Sigmoid colon (tissue), 6 donors: ENCODE measurements at regions not wholly inside any gene's neighbourhood (a gene's known extent, or its start where the extent isn't known, plus 50 kb on each side); places are given as distances from the start of the nearest gene placed in this dataset.

Experiments used
- DNase-seq: peaks from one replicate; pipeline ENCODE4 v3.0.0-alpha.2; 2019
- H3K27ac ChIP-seq, 4 donors: fragments of 200-600 bp; sonication (generic); one replicate each; pipeline ENCODE4 v1.5.1; 2016 to 2019; ENCODE audit warnings: mild to moderate bottlenecking in 1 of 4
- H3K27me3 ChIP-seq, 3 donors: fragments of 200-600 bp; sonication (generic); one replicate each; pipeline ENCODE4 v1.5.1; 2019; ENCODE audit warnings: mild to moderate bottlenecking in 1 of 3
- H3K36me3 ChIP-seq, 4 donors: fragments of 200-600 bp; sonication (generic); one replicate each; pipeline ENCODE4 v1.5.1; 2016 to 2019
- H3K4me1 ChIP-seq, 4 donors: fragments of 200-600 bp; sonication (generic); one replicate each; pipeline ENCODE4 v1.5.1; 2017 to 2019
- H3K4me3 ChIP-seq, 4 donors: fragments of 200-600 bp; sonication (generic); one replicate each; pipeline ENCODE4 v1.5.1; 2017 to 2019; ENCODE audit warnings: mild to moderate bottlenecking in 2 of 4, moderate library complexity in 1 of 4
- H3K9me3 ChIP-seq, 4 donors: fragments of 200-600 bp in 3 of 4; sonication (generic) in 3 of 4; one replicate each; pipeline versions ENCODE4 v1.5.1 to v1.6.1; 2013 to 2019
- CTCF ChIP-seq, 4 experiments: fragments of 450-650 bp in 3 of 4; fragments of 200-600 bp in 1 of 4; IDR thresholded peaks; one replicate each; pipeline ENCODE4 v1.5.1; 2016 to 2019; ENCODE audit warnings: antibody characterized with exemption in 4 of 4, mild to moderate bottlenecking in 3 of 4, moderate library complexity in 2 of 4
- EP300 ChIP-seq, 4 donors: sonication (generic); formaldehyde crosslinking; IDR thresholded peaks; one replicate each; pipeline ENCODE4 v1.6.1; 2017; ENCODE audit warnings: antibody characterized with exemption in 4 of 4
- POLR2A ChIP-seq, 2 donors: fragments of 450-650 bp; IDR thresholded peaks; one replicate each; pipeline ENCODE4 v1.6.1; 2016; ENCODE audit warnings: antibody characterized with exemption in 2 of 2, mild to moderate bottlenecking in 2 of 2, moderate library complexity in 2 of 2
- POLR2AphosphoS5 ChIP-seq, 4 donors: sonication (generic); formaldehyde crosslinking; IDR thresholded peaks; one replicate each; pipeline ENCODE4 v1.6.1; 2017; ENCODE audit warnings: antibody characterized with exemption in 4 of 4
- WGBS, 2 donors: extraction: QIAGEN DNeasy Blood & Tissue Kit; methylation state at CpG; one replicate each; pipeline ENCODE4 v1.1.7; 2013; 5-methylcytosine and 5-hydroxymethylcytosine counted together
- intact Hi-C: fragments of 100-400 bp; cut with DNase I; formaldehyde crosslinking; loops from one replicate; pipeline ENCODE4 v1.15.1; 2023
- donor health status: healthy with polysubstance abuse.
- donor health status: healthy.

- Histone ChIP-seq H3K27me3 (no peaks in the 10 kb centered on the region), H3K36me3 (no peaks in the 10 kb centered on the region), H3K9me3 (no peaks in the 10 kb centered on the region), H3K4me1 (peaks cover 0 to 9% (median 7%) of the 10 kb centered on the region in 4 donors), H3K4me3 (no peak overlapping the region), H3K27ac (no peak overlapping the region)
- intact Hi-C loops, result no loop called here
- 96% methylated on average over 11 of the region's 11 CpGs for WGBS, 2 donors
- DNase-seq, result no peak
- TF ChIP-seq CTCF (IDR thresholded peaks at IDR 0.05), result no peak
Measured at GRCh38 chr9:91063471-91063870, 261.9 kb downstream of the SYK start.

GRCh38 chr9:91065231-91066041 is 263.8 kb downstream of the SYK start:
- TF ChIP-seq POLR2A (IDR thresholded peaks at IDR 0.05) (no peak), EP300 (IDR thresholded peaks at IDR 0.05) (no peak), CTCF (IDR thresholded peaks at IDR 0.05) (no peak), POLR2AphosphoS5 (IDR thresholded peaks at IDR 0.05) (no peak)
- Histone ChIP-seq H3K27me3 (no peaks in the 10 kb centered on the region), H3K9me3 (no peaks in the 10 kb centered on the region), H3K4me1 (peaks cover 0 to 7% (median 1%) of the 10 kb centered on the region in 4 donors), H3K27ac (no peak overlapping the region), H3K36me3 (no peaks in the 10 kb centered on the region), H3K4me3 (no peak overlapping the region)
- intact Hi-C loops, result no loop called here
- WGBS, 2 donors, result 94 to 96% methylated on average over 5 of the region's 5 CpGs
- DNase-seq, result no peak

- no peak for DNase-seq
- TF ChIP-seq CTCF (IDR thresholded peaks at IDR 0.05) (no peak), POLR2A (IDR thresholded peaks at IDR 0.05) (no peak), EP300 (IDR thresholded peaks at IDR 0.05) (no peak), POLR2AphosphoS5 (IDR thresholded peaks at IDR 0.05) (no peak)
- no peak overlapping the region for H3K4me3 ChIP-seq
- no peaks in the 10 kb centered on the region for H3K27me3 ChIP-seq
- no peaks in the 10 kb centered on the region for H3K36me3 ChIP-seq
- peaks cover 0 to 2% (median 0%) of the 10 kb centered on the region in 4 donors for H3K4me1 ChIP-seq
- H3K27ac ChIP-seq, result no peak overlapping the region
- intact Hi-C loops, result no loop called here
- WGBS, 2 donors, result 92% methylated on average over 7 of the region's 7 CpGs
- H3K9me3 ChIP-seq, result no peaks in the 10 kb centered on the region
Measured at GRCh38 chr9:91066042-91066415, 264.4 kb downstream of the SYK start.

GRCh38 chr9:91066856-91067255 is 265.2 kb downstream of the SYK start:
- TF ChIP-seq EP300 (IDR thresholded peaks at IDR 0.05) (no peak), CTCF (IDR thresholded peaks at IDR 0.05) (no peak), POLR2A (IDR thresholded peaks at IDR 0.05) (no peak)
- intact Hi-C loops, result no loop called here
- Histone ChIP-seq H3K9me3 (no peaks in the 10 kb centered on the region), H3K4me1 (no peaks in the 10 kb centered on the region), H3K36me3 (no peaks in the 10 kb centered on the region), H3K27me3 (no peaks in the 10 kb centered on the region), H3K4me3 (no peak overlapping the region), H3K27ac (no peak overlapping the region)
- WGBS, 2 donors, result 94 to 95% methylated on average over 4 of the region's 4 CpGs
- no peak for DNase-seq

GRCh38 chr9:91067306-91067860 is 265.8 kb downstream of the SYK start:
- TF ChIP-seq POLR2AphosphoS5 (IDR thresholded peaks at IDR 0.05) (no peak), EP300 (IDR thresholded peaks at IDR 0.05) (no peak), POLR2A (IDR thresholded peaks at IDR 0.05) (no peak), CTCF (IDR thresholded peaks at IDR 0.05) (no peak)
- Histone ChIP-seq H3K4me3 (no peak overlapping the region), H3K9me3 (no peaks in the 10 kb centered on the region), H3K27ac (no peak overlapping the region), H3K27me3 (no peaks in the 10 kb centered on the region), H3K36me3 (no peaks in the 10 kb centered on the region), H3K4me1 (no peaks in the 10 kb centered on the region)
- DNase-seq, result no peak
- WGBS, 2 donors, result 88 to 94% methylated on average over 4 of the region's 4 CpGs
- intact Hi-C loops, result no loop called here
